ENCODE measurements at regions not wholly inside any gene's neighbourhood (a gene's known extent, or its start where the extent isn't known, plus 50 kb on each side); places are given as distances from the start of the nearest gene placed in this dataset.

DNA sequence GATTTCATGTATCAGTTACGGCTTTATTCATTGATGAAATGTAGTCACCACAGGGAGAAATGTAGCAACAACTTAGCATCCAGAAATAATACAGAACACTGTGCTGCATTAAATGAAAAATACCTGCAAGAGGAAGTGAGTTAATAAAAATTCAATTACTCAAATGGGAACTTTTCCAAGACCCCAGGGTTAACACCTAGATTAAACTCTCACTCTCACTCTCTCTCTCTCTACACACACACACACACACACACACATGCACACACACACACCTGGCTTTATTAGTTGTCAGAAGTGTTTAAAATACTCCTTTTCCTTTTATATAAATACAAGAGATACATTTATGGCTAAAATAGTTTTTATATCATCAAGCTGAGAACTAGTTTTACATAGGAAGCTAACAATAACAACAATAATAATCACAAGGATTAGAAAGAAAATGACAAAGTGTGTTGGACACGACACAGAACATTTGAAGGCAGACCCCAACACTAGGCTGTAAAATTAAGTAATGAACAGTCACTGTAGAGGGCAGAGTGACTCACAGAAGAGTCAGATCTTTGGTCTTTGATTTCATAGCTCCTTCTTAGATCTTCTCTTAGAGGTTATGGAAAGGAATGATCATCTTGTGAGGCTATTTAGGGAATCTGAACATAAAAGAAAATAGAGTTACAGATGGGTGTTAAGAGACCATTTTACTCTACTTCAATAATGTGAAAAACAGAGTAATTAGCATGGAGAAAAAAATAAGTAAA, 1266.0 kb upstream of the ADGRL2 start:
- Histone ChIP-seq H3K9me3 (ENCODE audit: low read length) (no peaks in the 10 kb centered on the region), H2AFZ (ENCODE audit: low read depth, low read length) (no peak overlapping the region), H3K36me3 (ENCODE audit: insufficient read depth, low read length) (no peaks in the 10 kb centered on the region), H3K4me3 (ENCODE audit: low read length) (no peak overlapping the region), H3K27me3 (ENCODE audit: insufficient read depth, low read depth, low read length) (no peaks in the 10 kb centered on the region), H4K20me1 (ENCODE audit: insufficient read depth) (no peaks in the 10 kb centered on the region), H3F3A (ENCODE audit: insufficient read depth, low read length, poor library complexity, severe bottlenecking) (no peaks in the 10 kb centered on the region), H3K79me2 (replicated peaks; ENCODE audit: insufficient read depth, low read length) (no peaks in the 10 kb centered on the region), H3K9me2 (ENCODE audit: insufficient read depth, low read length) (no peaks in the 10 kb centered on the region), H3K9ac (ENCODE audit: low read length) (no peak overlapping the region), H3K27ac (ENCODE audit: low read length) (no peak overlapping the region), H3K4me2 (ENCODE audit: low read length) (no peak overlapping the region)
- TF ChIP-seq, protein P1, sequence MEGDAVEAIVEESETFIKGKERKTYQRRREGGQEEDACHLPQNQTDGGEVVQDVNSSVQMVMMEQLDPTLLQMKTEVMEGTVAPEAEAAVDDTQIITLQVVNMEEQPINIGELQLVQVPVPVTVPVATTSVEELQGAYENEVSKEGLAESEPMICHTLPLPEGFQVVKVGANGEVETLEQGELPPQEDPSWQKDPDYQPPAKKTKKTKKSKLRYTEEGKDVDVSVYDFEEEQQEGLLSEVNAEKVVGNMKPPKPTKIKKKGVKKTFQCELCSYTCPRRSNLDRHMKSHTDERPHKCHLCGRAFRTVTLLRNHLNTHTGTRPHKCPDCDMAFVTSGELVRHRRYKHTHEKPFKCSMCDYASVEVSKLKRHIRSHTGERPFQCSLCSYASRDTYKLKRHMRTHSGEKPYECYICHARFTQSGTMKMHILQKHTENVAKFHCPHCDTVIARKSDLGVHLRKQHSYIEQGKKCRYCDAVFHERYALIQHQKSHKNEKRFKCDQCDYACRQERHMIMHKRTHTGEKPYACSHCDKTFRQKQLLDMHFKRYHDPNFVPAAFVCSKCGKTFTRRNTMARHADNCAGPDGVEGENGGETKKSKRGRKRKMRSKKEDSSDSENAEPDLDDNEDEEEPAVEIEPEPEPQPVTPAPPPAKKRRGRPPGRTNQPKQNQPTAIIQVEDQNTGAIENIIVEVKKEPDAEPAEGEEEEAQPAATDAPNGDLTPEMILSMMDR (IDR thresholded peaks at IDR 0.05; ENCODE audit: poor library complexity, severe bottlenecking), result no peak
- no peak for TF ChIP-seq TAF1 (IDR thresholded peaks at IDR 0.05; ENCODE audit: low read depth)
- no peak for TF ChIP-seq SMC3 (conservative IDR thresholded peaks at IDR 0.05; ENCODE audit: poor library complexity)
- TF ChIP-seq MXI1 (conservative IDR thresholded peaks at IDR 0.05; ENCODE audit: poor library complexity, severe bottlenecking), result no peak
- no peak for TF ChIP-seq EZH2 (IDR thresholded peaks at IDR 0.05; ENCODE audit: borderline replicate concordance, insufficient read depth, low read length, poor library complexity, severe bottlenecking)
- no peak for TF ChIP-seq POLR2AphosphoS5 (IDR thresholded peaks at IDR 0.05)
- no peak for TF ChIP-seq RAD21 (conservative IDR thresholded peaks at IDR 0.05)

DNA sequence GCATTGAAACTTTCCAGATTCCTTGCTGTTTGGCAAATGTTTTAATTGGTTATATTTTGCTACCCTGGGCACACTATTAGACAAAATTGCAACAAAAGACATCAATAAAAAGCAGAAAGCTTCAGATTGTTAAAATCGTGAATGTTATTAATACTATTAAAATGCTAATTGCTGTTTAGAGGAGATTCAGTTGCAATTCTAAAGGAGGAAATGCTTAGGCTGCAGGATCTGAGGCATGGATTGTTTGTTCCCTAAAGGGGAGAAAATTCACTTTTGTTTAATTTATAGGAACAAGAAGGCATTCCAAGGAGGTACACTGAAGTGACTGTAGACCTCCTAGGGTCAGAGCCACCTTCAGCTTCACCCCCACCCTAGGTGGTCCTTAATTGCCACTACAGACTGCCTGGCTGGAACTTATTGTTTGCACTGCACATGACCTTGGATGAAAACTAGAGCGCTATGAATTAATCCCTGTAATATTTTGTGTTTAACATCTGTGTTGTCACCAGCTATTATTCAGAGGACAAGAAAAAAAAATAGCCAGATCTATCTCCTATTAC, 1266.9 kb upstream of the ADGRL2 start:
- H4K20me1 ChIP-seq (ENCODE audit: insufficient read depth), result no peaks in the 10 kb centered on the region
- H3K9ac ChIP-seq (ENCODE audit: low read length), result no peak overlapping the region
- no peaks in the 10 kb centered on the region for H3K36me3 ChIP-seq (ENCODE audit: insufficient read depth, low read length)
- H3K4me3 ChIP-seq (ENCODE audit: low read length), result no peak overlapping the region
- no peak overlapping the region for H3K4me2 ChIP-seq (ENCODE audit: low read length)
- H3K9me2 ChIP-seq (ENCODE audit: insufficient read depth, low read length), result no peaks in the 10 kb centered on the region
- no peaks in the 10 kb centered on the region for H3F3A ChIP-seq (ENCODE audit: insufficient read depth, low read length, poor library complexity, severe bottlenecking)
- H3K79me2 ChIP-seq (replicated peaks; ENCODE audit: insufficient read depth, low read length), result no peaks in the 10 kb centered on the region
- H3K9me3 ChIP-seq (ENCODE audit: low read length), result no peaks in the 10 kb centered on the region
- no peak overlapping the region for H2AFZ ChIP-seq (ENCODE audit: low read depth, low read length)
- H3K27ac ChIP-seq (ENCODE audit: low read length), result no peak overlapping the region
- no peaks in the 10 kb centered on the region for H3K27me3 ChIP-seq (ENCODE audit: insufficient read depth, low read depth, low read length)
- TF ChIP-seq SMC3 (conservative IDR thresholded peaks at IDR 0.05; ENCODE audit: poor library complexity) (no peak), RAD21 (conservative IDR thresholded peaks at IDR 0.05) (no peak), TAF1 (IDR thresholded peaks at IDR 0.05; ENCODE audit: low read depth) (no peak), EP300 (conservative IDR thresholded peaks at IDR 0.05; ENCODE audit: poor library complexity, severe bottlenecking) (no peak), EZH2 (IDR thresholded peaks at IDR 0.05; ENCODE audit: borderline replicate concordance, insufficient read depth, low read length, poor library complexity, severe bottlenecking) (no peak), POLR2AphosphoS5 (IDR thresholded peaks at IDR 0.05) (no peak), MXI1 (conservative IDR thresholded peaks at IDR 0.05; ENCODE audit: poor library complexity, severe bottlenecking) (no peak)
- TF ChIP-seq, protein P2, sequence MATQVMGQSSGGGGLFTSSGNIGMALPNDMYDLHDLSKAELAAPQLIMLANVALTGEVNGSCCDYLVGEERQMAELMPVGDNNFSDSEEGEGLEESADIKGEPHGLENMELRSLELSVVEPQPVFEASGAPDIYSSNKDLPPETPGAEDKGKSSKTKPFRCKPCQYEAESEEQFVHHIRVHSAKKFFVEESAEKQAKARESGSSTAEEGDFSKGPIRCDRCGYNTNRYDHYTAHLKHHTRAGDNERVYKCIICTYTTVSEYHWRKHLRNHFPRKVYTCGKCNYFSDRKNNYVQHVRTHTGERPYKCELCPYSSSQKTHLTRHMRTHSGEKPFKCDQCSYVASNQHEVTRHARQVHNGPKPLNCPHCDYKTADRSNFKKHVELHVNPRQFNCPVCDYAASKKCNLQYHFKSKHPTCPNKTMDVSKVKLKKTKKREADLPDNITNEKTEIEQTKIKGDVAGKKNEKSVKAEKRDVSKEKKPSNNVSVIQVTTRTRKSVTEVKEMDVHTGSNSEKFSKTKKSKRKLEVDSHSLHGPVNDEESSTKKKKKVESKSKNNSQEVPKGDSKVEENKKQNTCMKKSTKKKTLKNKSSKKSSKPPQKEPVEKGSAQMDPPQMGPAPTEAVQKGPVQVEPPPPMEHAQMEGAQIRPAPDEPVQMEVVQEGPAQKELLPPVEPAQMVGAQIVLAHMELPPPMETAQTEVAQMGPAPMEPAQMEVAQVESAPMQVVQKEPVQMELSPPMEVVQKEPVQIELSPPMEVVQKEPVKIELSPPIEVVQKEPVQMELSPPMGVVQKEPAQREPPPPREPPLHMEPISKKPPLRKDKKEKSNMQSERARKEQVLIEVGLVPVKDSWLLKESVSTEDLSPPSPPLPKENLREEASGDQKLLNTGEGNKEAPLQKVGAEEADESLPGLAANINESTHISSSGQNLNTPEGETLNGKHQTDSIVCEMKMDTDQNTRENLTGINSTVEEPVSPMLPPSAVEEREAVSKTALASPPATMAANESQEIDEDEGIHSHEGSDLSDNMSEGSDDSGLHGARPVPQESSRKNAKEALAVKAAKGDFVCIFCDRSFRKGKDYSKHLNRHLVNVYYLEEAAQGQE (IDR thresholded peaks at IDR 0.05; ENCODE audit: borderline replicate concordance), result no peak
- TF ChIP-seq, protein P1 (IDR thresholded peaks at IDR 0.05; ENCODE audit: poor library complexity, severe bottlenecking), result no peak

Measured in neural cell (in vitro differentiated cells).